GM19455 (cell line): ENCODE measurements at regions not wholly inside any gene's neighbourhood (a gene's known extent, or its start where the extent isn't known, plus 50 kb on each side); places are given as distances from the start of the nearest gene placed in this dataset.
"Not testable (repeated sequence)": the region's sequence is repeated elsewhere in the genome, so short reads cannot be mapped to it uniquely, and the experiment has no call there.

ENCODE experiments used
- ATAC-seq: cut with Tn5 transposase; IDR thresholded peaks from one replicate; pipeline ENCODE4 v1.9.1; 2021; ENCODE audit not compliant: unreplicated experiment

DNA sequence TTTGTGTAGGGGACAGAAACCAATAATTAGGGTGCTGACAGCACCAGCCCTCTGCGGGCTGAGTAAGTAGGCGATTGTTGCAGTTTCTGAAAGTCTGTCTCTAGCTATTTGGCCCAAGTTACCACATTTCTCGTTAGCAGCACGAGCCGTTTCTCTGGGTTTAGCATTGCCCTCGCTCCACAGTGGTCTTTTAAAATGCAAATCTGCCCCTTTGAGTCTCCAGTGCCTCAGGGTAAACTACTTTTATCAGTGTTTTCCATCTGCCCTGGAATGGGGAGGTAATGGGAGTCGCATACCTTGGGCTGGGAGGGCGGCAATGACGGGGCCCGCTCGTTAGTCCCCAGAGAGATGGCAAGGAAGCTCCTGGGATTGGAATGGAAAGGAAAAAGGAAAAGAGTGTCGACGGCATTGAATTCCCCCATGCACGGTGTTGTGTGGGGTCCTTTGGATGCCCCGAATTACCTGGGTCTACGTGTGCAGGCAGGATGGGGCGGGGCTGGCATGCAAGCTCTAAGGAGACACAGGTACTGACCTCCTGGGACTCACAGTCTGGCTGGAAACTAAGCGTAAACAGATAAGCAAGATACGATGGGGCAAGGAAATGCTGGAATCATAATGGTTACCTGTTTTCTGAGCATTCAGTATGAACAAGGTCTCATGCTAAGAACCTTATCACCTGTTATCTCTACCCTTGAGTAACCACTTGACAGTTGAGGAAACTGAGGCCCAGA lies 131.8 kb upstream of the MAP1LC3B2 start:
- no peak for ATAC-seq

GRCh38 chr12:116429826-116430360 lies 129.3 kb upstream of the MAP1LC3B2 start:
- ATAC-seq = no peak

GRCh38 chr12:116430911-116431565 lies 128.1 kb upstream of the MAP1LC3B2 start:
- no peak for ATAC-seq

DNA sequence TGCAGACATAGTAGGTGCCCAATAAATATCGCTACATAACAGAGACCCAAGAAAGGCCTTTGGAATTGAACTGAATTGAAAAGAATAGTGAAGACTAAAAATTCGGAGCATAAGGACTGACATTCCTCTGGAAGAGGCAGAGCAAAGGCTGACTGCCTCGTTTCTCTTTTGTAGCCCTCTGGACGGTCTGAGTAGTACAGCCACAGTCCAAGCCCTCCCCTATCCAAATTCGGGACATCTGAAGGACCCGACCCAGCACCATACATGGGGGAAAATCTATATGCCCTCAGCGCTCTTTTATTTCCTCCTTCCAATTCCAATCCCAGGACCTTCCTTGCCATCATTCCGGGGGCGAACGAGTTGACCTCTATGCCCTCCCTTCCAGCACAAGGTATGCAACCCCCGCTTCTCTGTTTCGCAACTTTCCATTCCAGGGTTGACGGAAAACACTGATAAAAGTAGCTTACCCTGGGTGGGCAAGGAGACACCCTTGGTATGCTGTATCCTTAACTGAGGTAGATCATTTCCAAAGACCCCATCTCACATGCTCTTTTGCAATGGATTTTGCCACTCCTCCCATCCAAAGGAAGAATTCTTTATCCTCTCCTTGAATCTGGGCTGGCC lies 127.4 kb upstream of the MAP1LC3B2 start:
- no peak for ATAC-seq

- no peak for ATAC-seq
These were observed 126.8 kb upstream of the MAP1LC3B2 start for GRCh38 chr12:116432314-116432750.

DNA sequence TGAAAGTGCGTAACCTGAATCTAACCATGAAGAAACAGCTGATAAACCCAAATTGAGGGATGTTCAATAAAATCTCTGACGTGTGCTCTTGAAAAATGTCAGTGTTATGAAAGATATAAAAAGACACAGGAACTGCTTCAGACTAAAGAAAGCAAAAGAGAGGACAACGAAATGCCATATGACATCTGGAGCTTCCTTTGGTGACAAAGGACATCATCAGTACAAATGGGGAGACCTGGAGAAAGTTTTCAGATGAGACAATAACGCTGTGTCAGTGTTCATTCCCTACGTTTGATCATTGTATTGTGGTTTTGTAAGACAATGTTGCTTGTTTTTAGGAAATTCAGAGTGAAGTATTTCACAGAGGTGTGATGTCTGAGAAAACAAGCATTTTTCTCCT lies 125.9 kb upstream of the MAP1LC3B2 start:
- ATAC-seq = no peak

DNA sequence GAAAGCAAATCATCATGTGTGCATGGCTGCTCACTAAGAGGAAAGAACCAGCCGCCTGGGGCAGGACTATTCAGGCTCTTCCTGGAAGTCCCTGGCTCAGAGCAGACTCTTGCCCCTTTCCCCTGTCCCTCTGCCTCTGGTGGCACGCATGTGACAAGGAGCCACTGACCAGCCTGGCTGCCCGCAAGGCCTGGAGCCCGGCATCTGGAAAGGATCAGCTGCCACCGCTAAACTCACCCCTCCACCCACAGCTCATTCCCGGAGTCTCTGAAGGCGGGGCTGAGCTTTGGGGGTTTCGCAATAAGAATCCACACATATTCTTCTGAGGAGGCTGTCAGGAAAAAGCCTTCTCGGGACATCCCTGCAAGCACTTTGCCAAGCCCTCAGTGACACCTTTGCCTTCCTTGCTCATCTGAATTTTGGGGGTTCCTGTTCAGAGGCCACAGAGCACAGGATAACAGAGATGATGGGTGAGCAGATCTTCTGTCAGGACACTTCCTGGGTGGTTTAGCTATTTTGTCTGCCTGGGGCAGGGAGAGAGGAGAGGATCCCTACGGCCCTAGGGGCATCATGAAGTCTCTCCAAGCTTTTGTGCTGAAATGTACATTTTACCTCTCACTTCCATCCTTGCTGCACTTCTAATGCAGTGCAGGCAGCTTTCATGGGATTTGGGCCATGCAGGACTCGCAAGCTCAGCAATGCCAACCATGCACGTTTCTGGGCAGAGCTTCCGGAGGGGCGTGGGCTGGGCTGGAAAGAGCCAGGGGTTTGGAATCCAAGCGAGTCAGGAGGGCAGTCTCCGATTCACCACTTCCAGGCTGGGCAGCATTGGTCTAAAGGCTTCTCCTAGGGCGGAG lies 124.8 kb upstream of the MAP1LC3B2 start:
- no peak for ATAC-seq

GRCh38 chr12:116435984-116436383 lies 123.2 kb upstream of the MAP1LC3B2 start:
- no peak for ATAC-seq

GRCh38 chr12:116436561-116437249 lies 122.5 kb upstream of the MAP1LC3B2 start:
- no peak for ATAC-seq

DNA sequence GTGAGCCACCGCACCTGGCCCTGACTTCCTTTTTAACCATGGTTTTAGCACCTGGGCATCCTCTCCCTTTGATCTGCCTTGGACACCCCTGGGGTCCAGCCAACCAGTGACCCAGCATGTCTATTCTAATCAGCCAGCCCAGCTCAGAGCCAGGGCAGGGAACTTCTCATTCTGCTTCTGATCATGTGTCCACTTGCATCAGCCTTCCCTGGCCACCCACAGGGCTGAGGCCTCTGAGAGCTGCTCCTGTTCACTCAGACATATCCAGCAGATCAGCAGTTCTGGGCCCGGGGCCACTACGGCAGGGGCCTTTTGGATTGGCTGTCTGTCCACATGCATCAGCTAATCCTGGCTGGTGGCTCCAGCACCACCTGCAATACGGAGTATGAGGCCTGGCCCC lies 117.9 kb upstream of the MAP1LC3B2 start:
- ATAC-seq = no peak

DNA sequence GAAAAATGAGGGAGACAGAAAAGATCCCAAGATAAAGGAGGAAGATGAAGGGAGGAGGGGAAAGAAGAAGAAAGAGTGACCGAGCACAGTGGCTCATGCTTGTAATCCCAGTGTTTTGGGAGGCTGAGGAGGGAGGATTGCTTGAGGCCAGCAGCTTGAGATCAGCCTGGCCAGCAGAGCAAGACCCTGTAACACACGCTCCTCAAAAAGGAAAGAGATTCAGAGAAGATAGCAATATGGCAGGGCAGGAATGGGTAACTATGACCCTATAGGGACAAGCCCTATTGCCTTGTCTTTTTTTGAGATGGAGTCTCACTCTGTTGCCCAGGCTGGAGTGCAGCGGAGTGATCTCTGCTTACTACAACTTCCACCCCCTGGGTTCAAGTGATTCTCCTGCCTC lies 116.9 kb upstream of the MAP1LC3B2 start:
- ATAC-seq = no peak

GRCh38 chr12:116442946-116443345 lies 116.2 kb upstream of the MAP1LC3B2 start:
- no peak for ATAC-seq

GRCh38 chr12:116443821-116444589 lies 115.2 kb upstream of the MAP1LC3B2 start:
- no peak for ATAC-seq

DNA sequence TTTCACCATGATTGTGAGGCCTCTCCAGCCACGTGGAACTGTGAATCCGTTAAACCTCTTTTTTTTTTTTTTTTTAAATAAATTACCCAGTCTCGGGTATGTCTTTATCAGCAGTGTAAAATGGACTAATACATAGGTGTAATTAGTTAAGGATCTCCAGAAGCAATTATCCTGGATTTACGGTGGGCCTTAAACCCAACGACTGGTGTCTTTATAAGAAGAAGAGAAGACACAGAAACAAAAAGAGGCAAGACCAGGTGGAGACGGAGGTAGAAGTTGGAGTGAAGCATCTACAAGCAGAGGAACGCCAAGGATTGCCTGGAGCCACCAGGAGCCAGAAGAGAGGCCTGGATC lies 114.6 kb upstream of the MAP1LC3B2 start:
- ATAC-seq = no peak

- ATAC-seq = no peak
These were observed 110.9 kb upstream of the MAP1LC3B2 start for GRCh38 chr12:116448165-116448739.

DNA sequence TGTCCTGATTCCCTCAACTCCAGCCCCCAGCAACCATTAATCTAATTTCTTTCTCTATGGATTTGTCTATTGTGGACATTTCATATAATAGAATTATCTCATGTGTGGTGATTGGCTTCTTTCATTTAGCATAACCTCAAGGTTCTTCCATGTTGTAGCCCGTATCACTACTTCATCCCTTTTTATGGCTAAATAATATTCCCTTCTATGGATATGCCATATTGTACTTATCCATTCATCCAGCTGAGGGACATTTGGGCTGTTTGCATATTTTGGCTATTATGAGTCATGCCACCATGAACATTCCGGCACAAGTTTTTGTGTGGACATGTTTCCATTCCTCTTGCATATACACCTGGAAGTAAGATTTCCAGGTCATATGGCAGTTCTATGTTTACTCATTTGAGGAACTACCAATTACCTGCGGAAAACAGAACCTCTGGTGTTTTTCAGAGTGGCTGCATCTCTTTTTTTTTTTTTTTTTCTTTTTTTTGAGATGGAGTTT lies 108.7 kb upstream of the MAP1LC3B2 start:
- no peak for ATAC-seq

DNA sequence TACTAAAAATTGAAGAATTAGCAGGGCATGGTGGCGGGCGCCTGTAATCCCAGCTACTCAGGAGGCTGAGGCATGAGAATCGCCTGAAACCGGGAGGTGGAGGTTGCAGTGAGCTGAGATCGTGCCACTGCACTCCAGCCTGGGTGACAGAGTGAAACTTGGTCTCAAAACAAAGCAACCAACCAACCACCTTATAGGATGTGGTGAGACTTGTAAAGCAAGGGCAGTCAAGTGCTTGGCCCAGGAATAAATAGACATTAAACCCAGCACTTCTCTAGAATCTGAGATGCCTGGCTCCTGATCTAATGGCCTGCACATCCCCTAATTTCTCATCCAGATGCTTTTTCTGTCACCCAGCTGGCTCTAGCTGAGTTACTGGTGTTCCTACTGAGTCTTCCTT lies 106.2 kb upstream of the MAP1LC3B2 start:
- not testable (repeated sequence) for ATAC-seq

DNA sequence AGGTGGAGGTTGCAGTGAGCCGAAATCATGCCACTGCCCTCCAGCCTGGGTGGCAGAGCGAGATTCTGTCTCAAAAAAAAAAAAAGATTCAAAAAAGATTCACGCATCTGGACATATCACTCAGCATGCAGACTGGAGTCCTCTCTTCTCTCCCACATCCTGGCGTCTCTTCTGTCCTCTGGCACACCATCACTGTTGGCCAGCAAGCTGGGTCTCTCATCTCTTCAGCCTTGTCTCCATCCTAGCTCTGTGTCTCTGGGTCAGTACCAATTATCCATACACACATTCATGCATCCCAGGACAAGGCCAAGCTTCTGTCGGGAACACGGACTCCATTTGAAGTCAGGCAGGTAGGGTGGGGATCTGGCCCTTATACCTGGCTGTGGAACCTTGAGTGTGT lies 105.5 kb upstream of the MAP1LC3B2 start:
- ATAC-seq = no peak

GRCh38 chr12:116454076-116454475 lies 105.1 kb upstream of the MAP1LC3B2 start:
- no peak for ATAC-seq
